Adipocyte (in vitro differentiated cells): ENCODE measurements at regions not wholly inside any gene's neighbourhood (a gene's known extent, or its start where the extent isn't known, plus 50 kb on each side); places are given as distances from the start of the nearest gene placed in this dataset.

Experiments
- DNase-seq: peaks from one replicate; pipeline ENCODE4 v3.0.0-alpha.2; 2015; ENCODE audit warnings: low read depth
- H3K27me3 ChIP-seq: replicated peaks from 2 replicates; pipeline ENCODE4 v1.7.0; 2013; ENCODE audit warnings: mild to moderate bottlenecking, low read length, moderate library complexity; ENCODE audit not compliant: control insufficient read depth, insufficient read depth
- H3K36me3 ChIP-seq: 2 replicates; pipeline ENCODE4 v1.7.0; 2013; ENCODE audit warnings: low read length, mild to moderate bottlenecking, moderate library complexity; ENCODE audit not compliant: control insufficient read depth, insufficient read depth, severe bottlenecking
- H3K4me1 ChIP-seq: 2 replicates; pipeline ENCODE4 v1.7.0; 2013; ENCODE audit warnings: mild to moderate bottlenecking, low read length, moderate library complexity; ENCODE audit not compliant: control insufficient read depth, insufficient read depth
- H3K4me3 ChIP-seq: 2 replicates; pipeline ENCODE4 v1.7.0; 2013; ENCODE audit warnings: mild to moderate bottlenecking, low read length, moderate library complexity
- H3K9ac ChIP-seq: 2 replicates; pipeline ENCODE4 v1.7.0; 2013; ENCODE audit warnings: mild to moderate bottlenecking, low read length, moderate library complexity
- H3K9me3 ChIP-seq: 2 replicates; pipeline ENCODE4 v1.7.0; 2013; ENCODE audit warnings: mild to moderate bottlenecking, low read length, moderate library complexity; ENCODE audit not compliant: control insufficient read depth

GRCh38 chr21:27114111-27114510 is 147.2 kb upstream of the ADAMTS5 start:
- Histone ChIP-seq H3K9me3 (no peaks in the 10 kb centered on the region), H3K27me3 (no peaks in the 10 kb centered on the region), H3K4me3 (no peak overlapping the region), H3K4me1 (no peaks in the 10 kb centered on the region), H3K36me3 (no peaks in the 10 kb centered on the region), H3K9ac (no peak overlapping the region)
- DNase-seq = no peak

- Histone ChIP-seq H3K36me3 (no peaks in the 10 kb centered on the region), H3K4me3 (no peak overlapping the region), H3K4me1 (peaks cover 7% of the 10 kb centered on the region), H3K9ac (no peak overlapping the region), H3K27me3 (no peaks in the 10 kb centered on the region), H3K9me3 (no peaks in the 10 kb centered on the region)
- DNase-seq = no peak
Observed at GRCh38 chr21:27112186-27112585, 145.3 kb upstream of the ADAMTS5 start.

- peaks cover 11% of the 10 kb centered on the region for H3K4me1 ChIP-seq
- H3K27me3 ChIP-seq = no peaks in the 10 kb centered on the region
- no peaks in the 10 kb centered on the region for H3K36me3 ChIP-seq
Observed at GRCh38 chr21:27110956-27111355, 144.1 kb upstream of the ADAMTS5 start.

GRCh38 chr21:27108701-27109100 is 141.8 kb upstream of the ADAMTS5 start:
- Histone ChIP-seq H3K36me3 (no peaks in the 10 kb centered on the region), H3K27me3 (no peaks in the 10 kb centered on the region), H3K4me3 (no peak overlapping the region), H3K9ac (no peak overlapping the region), H3K9me3 (no peaks in the 10 kb centered on the region), H3K4me1 (peaks cover 33% of the 10 kb centered on the region)
- DNase-seq = no peak

More at GRCh38 chr21:27110956-27111355, 144.1 kb upstream of the ADAMTS5 start:
- H3K4me3 ChIP-seq = no peak overlapping the region
- DNase-seq = peak; percentile 23
- no peaks in the 10 kb centered on the region for H3K9me3 ChIP-seq
- H3K9ac ChIP-seq = no peak overlapping the region

GRCh38 chr21:27108228-27108627 is 141.3 kb upstream of the ADAMTS5 start:
- Histone ChIP-seq H3K4me1 (peaks cover 34% of the 10 kb centered on the region), H3K9me3 (no peaks in the 10 kb centered on the region), H3K27me3 (no peaks in the 10 kb centered on the region), H3K4me3 (no peak overlapping the region), H3K36me3 (no peaks in the 10 kb centered on the region), H3K9ac (no peak overlapping the region)
- peak; percentile 64 for DNase-seq

GRCh38 chr21:27104846-27105431 is 138.1 kb upstream of the ADAMTS5 start:
- H3K27me3 ChIP-seq = no peaks in the 10 kb centered on the region
- H3K9me3 ChIP-seq = no peaks in the 10 kb centered on the region
- peak overlapping the region; percentile 3 for H3K4me3 ChIP-seq
- DNase-seq = peak; percentile 64
- H3K9ac ChIP-seq = no peak overlapping the region
- H3K4me1 ChIP-seq = peaks cover 55% of the 10 kb centered on the region
- no peaks in the 10 kb centered on the region for H3K36me3 ChIP-seq

- H3K36me3 ChIP-seq = no peaks in the 10 kb centered on the region
- no peaks in the 10 kb centered on the region for H3K9me3 ChIP-seq
- no peak for DNase-seq
Observed at GRCh38 chr21:27103768-27104167, 136.9 kb upstream of the ADAMTS5 start.

GRCh38 chr21:27101523-27101922 is 134.6 kb upstream of the ADAMTS5 start:
- H3K4me1 ChIP-seq = peaks cover 48% of the 10 kb centered on the region
- DNase-seq = peak; percentile 44
- no peak overlapping the region for H3K4me3 ChIP-seq
- no peak overlapping the region for H3K9ac ChIP-seq
- no peaks in the 10 kb centered on the region for H3K36me3 ChIP-seq
- H3K9me3 ChIP-seq = no peaks in the 10 kb centered on the region
- H3K27me3 ChIP-seq = no peaks in the 10 kb centered on the region

More at GRCh38 chr21:27103768-27104167, 136.9 kb upstream of the ADAMTS5 start:
- no peak overlapping the region for H3K9ac ChIP-seq
- H3K27me3 ChIP-seq = no peaks in the 10 kb centered on the region
- peaks cover 54% of the 10 kb centered on the region for H3K4me1 ChIP-seq
- H3K4me3 ChIP-seq = no peak overlapping the region

- no peaks in the 10 kb centered on the region for H3K36me3 ChIP-seq
- DNase-seq = no peak
- peak overlapping the region; percentile 36 for H3K4me3 ChIP-seq
- no peak overlapping the region for H3K9ac ChIP-seq
- H3K27me3 ChIP-seq = no peaks in the 10 kb centered on the region
- H3K4me1 ChIP-seq = peaks cover 10% of the 10 kb centered on the region
- no peaks in the 10 kb centered on the region for H3K9me3 ChIP-seq
Observed at GRCh38 chr21:27094184-27094948, 127.5 kb upstream of the ADAMTS5 start.

GRCh38 chr21:27086630-27087029 is 119.7 kb upstream of the ADAMTS5 start:
- Histone ChIP-seq H3K9me3 (no peaks in the 10 kb centered on the region), H3K36me3 (no peaks in the 10 kb centered on the region), H3K4me1 (peaks cover 6% of the 10 kb centered on the region), H3K4me3 (no peak overlapping the region), H3K9ac (no peak overlapping the region), H3K27me3 (no peaks in the 10 kb centered on the region)
- DNase-seq = no peak

GRCh38 chr21:27086186-27086585 is 119.3 kb upstream of the ADAMTS5 start:
- H3K4me3 ChIP-seq = no peak overlapping the region
- DNase-seq = no peak

More at GRCh38 chr21:27086186-27086585, 119.3 kb upstream of the ADAMTS5 start:
- Histone ChIP-seq H3K36me3 (no peaks in the 10 kb centered on the region), H3K9me3 (no peaks in the 10 kb centered on the region), H3K27me3 (no peaks in the 10 kb centered on the region), H3K4me1 (peaks cover 6% of the 10 kb centered on the region), H3K9ac (no peak overlapping the region)
